PC-9 (cell line): ENCODE measurements at regions not wholly inside any gene's neighbourhood (a gene's known extent, or its start where the extent isn't known, plus 50 kb on each side); places are given as distances from the start of the nearest gene placed in this dataset.

Experiments
- EZH2 ChIP-seq: fragments of 200-600 bp; sonication (generic); IDR thresholded peaks from 2 replicates; pipeline ENCODE4 v1.8.0; 2017; ENCODE audit warnings: antibody characterized with exemption, low read depth
- TF ChIP-seq, protein P1 (sequence below): fragments of 200-600 bp; sonication (generic); conservative IDR thresholded peaks from 2 replicates; pipeline ENCODE4 v1.6.1; 2017; ENCODE audit warnings: mixed run types, antibody characterized with exemption, mild to moderate bottlenecking, moderate library complexity

DNA sequence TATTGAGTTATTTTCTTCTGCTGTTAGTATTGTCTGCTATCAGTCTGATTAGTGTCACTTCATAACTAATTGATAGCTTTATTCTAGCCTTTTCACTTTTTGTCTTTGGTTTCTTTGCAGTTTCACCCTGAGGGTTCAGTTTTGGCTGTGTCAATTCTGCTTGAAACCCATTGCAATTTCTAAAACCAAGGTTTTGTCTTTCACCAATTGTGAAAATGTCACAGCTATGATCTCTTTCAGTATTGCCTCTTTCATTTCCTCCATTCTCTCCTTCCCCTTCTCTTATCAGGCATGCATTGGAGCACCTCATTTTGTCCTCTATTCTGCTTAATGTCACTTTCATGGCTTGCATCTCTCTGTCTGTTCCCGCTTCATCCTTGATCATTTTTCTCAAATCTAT, 248.1 kb downstream of the YTHDC2 start:
- TF ChIP-seq, protein P1, sequence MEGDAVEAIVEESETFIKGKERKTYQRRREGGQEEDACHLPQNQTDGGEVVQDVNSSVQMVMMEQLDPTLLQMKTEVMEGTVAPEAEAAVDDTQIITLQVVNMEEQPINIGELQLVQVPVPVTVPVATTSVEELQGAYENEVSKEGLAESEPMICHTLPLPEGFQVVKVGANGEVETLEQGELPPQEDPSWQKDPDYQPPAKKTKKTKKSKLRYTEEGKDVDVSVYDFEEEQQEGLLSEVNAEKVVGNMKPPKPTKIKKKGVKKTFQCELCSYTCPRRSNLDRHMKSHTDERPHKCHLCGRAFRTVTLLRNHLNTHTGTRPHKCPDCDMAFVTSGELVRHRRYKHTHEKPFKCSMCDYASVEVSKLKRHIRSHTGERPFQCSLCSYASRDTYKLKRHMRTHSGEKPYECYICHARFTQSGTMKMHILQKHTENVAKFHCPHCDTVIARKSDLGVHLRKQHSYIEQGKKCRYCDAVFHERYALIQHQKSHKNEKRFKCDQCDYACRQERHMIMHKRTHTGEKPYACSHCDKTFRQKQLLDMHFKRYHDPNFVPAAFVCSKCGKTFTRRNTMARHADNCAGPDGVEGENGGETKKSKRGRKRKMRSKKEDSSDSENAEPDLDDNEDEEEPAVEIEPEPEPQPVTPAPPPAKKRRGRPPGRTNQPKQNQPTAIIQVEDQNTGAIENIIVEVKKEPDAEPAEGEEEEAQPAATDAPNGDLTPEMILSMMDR = no peak
- TF ChIP-seq EZH2 = no peak
